ENCODE measurements at regions not wholly inside any gene's neighbourhood (a gene's known extent, or its start where the extent isn't known, plus 50 kb on each side); places are given as distances from the start of the nearest gene placed in this dataset.
"Not testable (repeated sequence)": the region's sequence is repeated elsewhere in the genome, so short reads cannot be mapped to it uniquely, and the experiment has no call there.

DNA sequence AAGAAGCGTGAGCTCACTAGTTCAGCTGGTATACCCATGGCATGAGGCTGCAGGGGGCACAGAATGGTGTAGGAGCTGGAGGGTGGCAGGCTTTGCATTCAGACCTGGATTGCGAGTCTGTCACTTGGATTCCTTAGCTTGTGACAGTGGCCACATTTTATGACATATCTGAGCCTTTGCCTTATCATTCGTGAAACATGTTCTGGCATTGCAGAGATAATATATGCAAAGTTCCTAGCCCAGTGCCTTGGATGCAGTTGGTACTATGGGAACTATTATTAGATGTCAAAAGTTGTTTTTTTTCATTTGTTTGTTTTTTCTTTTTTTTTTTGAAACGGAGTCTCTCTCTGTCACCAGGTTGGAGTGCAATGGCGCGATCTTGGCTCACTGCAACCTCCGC lies 230.7 kb upstream of the PRDM1 start:
- H3K4me3 ChIP-seq (ENCODE audit: low read depth, low read length), result no peak overlapping the region

DNA sequence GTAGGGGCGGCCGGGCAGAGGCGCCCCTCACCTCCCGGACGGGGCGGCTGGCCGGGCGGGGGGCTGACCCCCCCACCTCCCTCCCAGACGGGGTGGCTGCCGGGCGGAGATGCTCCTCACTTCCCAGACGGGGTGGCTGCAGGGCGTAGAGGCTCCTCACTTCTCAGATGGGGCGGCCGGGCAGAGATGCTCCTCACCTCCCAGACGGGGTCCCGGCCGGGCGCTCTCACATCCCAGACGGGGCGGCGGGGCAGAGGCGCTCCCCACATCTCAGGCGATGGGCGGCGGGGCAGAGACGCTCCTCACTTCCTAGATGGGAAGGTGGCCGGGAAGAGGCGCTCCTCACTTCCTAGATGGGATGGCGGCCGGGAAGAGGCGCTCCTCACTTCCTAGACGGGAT lies 232.2 kb upstream of the PRDM1 start:
- DNase-seq (ENCODE audit: low read depth); H3K4me3 ChIP-seq (ENCODE audit: low read depth, low read length): not testable (repeated sequence)

More for the DNA sequence above, 230.7 kb upstream of the PRDM1 start:
- DNase-seq (ENCODE audit: low read depth), result no peak
- TF ChIP-seq, protein P1, sequence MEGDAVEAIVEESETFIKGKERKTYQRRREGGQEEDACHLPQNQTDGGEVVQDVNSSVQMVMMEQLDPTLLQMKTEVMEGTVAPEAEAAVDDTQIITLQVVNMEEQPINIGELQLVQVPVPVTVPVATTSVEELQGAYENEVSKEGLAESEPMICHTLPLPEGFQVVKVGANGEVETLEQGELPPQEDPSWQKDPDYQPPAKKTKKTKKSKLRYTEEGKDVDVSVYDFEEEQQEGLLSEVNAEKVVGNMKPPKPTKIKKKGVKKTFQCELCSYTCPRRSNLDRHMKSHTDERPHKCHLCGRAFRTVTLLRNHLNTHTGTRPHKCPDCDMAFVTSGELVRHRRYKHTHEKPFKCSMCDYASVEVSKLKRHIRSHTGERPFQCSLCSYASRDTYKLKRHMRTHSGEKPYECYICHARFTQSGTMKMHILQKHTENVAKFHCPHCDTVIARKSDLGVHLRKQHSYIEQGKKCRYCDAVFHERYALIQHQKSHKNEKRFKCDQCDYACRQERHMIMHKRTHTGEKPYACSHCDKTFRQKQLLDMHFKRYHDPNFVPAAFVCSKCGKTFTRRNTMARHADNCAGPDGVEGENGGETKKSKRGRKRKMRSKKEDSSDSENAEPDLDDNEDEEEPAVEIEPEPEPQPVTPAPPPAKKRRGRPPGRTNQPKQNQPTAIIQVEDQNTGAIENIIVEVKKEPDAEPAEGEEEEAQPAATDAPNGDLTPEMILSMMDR (IDR thresholded peaks at IDR 0.05; ENCODE audit: low read depth, low read length, missing control alignments), result no peak

DNA sequence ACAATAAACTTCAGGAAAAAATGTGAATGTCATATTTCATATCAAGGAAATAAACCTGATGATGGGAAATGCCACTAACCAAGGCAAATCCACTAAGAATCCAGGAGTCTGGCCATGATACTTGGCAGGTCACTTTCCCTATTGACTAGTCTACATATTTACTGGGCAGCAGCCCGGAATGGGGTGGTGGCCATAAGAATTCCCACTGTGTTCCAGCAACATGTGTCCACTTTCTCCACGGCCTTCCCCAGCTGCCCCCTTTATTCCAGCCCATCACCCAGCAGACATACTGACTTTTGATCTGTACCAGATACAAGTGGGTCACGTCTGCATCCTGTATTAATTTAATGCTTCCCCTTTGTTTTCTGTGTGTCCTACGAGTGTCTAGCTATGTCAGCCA lies 234.5 kb upstream of the PRDM1 start:
- TF ChIP-seq, protein P1 (IDR thresholded peaks at IDR 0.05; ENCODE audit: low read depth, low read length, missing control alignments), result no peak
- no peak for DNase-seq (ENCODE audit: low read depth)
- no peak overlapping the region for H3K4me3 ChIP-seq (ENCODE audit: low read depth, low read length)

DNA sequence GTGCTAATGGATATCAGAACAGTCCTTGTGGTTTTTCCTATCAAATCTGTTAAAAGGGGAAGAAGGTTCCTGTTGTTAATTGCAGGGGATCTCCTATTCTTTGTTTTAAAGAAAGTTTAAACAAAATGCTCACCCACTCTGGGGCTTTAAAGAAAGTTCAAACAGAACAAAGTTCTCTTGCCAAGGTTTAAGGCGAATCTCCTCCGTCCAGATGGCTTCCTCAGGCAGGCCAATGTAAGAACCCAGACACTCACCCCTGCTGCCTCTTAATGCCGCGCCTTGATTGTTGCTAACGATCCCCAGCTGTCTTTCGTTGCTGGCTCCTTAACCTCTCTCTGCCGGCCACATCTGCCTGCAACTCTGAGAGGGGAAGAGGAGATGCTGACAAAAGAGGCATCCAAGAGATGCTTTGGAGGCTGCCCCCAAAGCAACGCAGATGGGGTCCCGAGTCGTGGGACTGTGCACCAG lies 235.0 kb upstream of the PRDM1 start:
- no peak for DNase-seq (ENCODE audit: low read depth)
- TF ChIP-seq, protein P1 (IDR thresholded peaks at IDR 0.05; ENCODE audit: low read depth, low read length, missing control alignments), result no peak
- no peak overlapping the region for H3K4me3 ChIP-seq (ENCODE audit: low read depth, low read length)

DNA sequence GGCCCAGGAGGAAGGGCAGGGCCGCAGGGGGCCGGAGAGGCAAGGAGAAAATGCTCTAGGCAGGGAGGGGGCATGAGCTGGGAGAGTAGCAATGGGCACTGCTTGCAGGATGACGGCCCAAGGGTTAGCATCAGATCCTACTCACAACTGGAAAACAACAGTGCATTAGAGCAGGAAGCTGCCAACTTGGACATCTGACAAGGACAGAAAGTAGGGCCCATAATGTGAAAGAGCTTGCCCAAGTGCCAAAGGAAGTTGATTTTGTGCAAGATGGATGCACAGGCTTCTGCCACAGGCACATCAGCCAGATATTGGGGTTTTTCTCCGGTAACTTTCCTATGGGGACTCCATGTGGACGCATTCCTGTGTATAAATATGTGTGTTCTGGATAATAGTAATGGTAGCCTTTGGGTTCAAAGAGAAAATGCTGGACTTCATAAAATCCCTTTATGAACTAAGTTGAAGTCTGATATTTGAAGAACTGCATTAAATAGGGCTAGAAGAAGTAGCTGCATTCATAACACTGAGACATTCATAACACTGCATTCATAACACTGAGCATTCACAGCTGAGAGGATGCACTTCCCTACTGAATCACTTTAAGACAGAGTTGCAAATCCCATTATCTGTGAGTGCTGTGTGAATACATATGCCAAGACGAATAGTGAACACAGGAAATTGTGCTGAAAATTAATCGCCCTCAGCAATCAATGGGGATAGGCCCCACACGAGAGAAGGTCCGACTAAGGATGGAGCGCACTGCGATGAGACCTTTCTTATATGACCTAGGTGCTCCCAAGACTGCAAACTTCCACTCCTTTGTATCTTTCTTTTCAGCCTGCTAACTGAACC lies 235.6 kb upstream of the PRDM1 start:
- no peak for DNase-seq (ENCODE audit: low read depth)
- TF ChIP-seq, protein P1 (IDR thresholded peaks at IDR 0.05; ENCODE audit: low read depth, low read length, missing control alignments), result no peak

DNA sequence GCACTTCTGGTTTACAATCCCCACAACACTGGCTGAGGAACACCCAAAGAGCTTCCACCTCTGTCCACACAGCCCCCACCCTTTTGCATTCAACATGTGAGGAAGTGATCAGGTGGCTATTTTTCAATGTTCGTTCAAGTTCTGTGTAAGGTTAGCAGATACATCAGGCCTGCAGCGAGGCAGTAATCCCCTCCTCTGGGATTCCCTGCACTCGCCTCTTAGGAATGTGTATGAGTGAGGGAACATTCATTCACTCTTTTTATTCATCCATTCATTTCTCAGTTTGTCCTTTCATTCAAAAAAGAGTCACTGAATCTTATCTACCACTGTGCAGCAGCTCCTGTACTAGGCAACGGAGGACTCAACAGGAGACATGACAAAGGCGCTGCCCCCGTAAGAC lies 236.4 kb upstream of the PRDM1 start:
- no peak for DNase-seq (ENCODE audit: low read depth)
- no peak overlapping the region for H3K4me3 ChIP-seq (ENCODE audit: low read depth, low read length)
- TF ChIP-seq, protein P1 (IDR thresholded peaks at IDR 0.05; ENCODE audit: low read depth, low read length, missing control alignments), result no peak

More for the DNA sequence above, 235.6 kb upstream of the PRDM1 start:
- H3K4me3 ChIP-seq (ENCODE audit: low read depth, low read length), result no peak overlapping the region

DNA sequence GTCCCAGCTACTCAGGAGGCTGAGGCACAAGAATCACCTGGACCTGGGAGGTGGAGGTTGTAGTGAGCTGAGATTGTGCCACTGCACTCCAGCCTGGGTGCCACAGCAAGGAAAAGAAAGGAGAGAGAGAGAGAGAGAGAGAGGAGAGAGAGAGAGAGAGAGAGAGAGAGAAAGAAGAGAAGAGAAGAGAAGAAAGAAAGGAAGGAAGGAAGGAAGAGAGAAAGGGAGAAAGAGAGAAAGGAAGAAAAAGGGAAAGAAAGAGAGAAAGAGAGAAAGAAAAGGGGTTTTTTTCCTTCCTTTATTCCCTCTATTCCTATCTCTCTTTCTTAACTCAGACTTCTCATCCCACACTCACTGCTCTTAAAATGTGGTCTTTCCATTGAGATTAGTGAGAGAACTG lies 238.7 kb upstream of the PRDM1 start:
- H3K4me3 ChIP-seq (ENCODE audit: low read depth, low read length), result no peak overlapping the region
- TF ChIP-seq, protein P1 (IDR thresholded peaks at IDR 0.05; ENCODE audit: low read depth, low read length, missing control alignments), result no peak

More for the DNA sequence above, 238.7 kb upstream of the PRDM1 start:
- DNase-seq (ENCODE audit: low read depth), result no peak

Data from GM12864 (cell line).